GM18511 (cell line): ENCODE measurements at regions not wholly inside any gene's neighbourhood (a gene's known extent, or its start where the extent isn't known, plus 50 kb on each side); places are given as distances from the start of the nearest gene placed in this dataset.
"Not testable (repeated sequence)": the region's sequence is repeated elsewhere in the genome, so short reads cannot be mapped to it uniquely, and the experiment has no call there.

Experiments used
- ATAC-seq: cut with Tn5 transposase; IDR thresholded peaks from one replicate; pipeline ENCODE4 v1.9.1; 2021; ENCODE audit warnings: mild to moderate bottlenecking, moderate library complexity; ENCODE audit not compliant: unreplicated experiment

- ATAC-seq = no peak
Measured at GRCh38 chr16:10232757-10233156, 50.5 kb upstream of the GRIN2A start.

DNA sequence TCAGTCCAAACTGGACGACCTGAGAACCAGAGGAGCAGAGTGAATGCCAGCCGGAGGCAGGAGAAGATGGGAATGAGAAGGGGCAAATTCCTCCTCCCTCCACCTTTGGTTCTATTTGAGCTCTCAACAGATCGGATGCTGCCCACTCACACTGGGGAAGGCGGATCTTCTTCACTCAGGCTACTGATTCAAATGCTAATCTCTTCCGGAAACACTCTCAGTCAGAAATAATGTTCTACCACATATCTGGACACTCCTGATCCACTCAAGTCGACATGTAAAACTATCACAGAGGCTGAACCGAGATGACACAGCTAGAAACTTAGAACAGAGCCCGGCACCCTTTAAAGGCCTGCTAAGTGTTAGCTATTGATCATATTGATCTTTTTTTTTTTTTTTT is 57.4 kb upstream of the GRIN2A start:
- ATAC-seq = no peak

- no peak for ATAC-seq
Measured at GRCh38 chr16:10240854-10241613, 58.8 kb upstream of the GRIN2A start.

GRCh38 chr16:10242097-10242496 is 59.9 kb upstream of the GRIN2A start:
- no peak for ATAC-seq

- peak; percentile 59 for ATAC-seq
Measured at GRCh38 chr16:10242916-10243315, 60.7 kb upstream of the GRIN2A start.

GRCh38 chr16:10245002-10245401 is 62.8 kb upstream of the GRIN2A start:
- no peak for ATAC-seq

GRCh38 chr16:10250137-10250828 is 68.1 kb upstream of the GRIN2A start:
- no peak for ATAC-seq

DNA sequence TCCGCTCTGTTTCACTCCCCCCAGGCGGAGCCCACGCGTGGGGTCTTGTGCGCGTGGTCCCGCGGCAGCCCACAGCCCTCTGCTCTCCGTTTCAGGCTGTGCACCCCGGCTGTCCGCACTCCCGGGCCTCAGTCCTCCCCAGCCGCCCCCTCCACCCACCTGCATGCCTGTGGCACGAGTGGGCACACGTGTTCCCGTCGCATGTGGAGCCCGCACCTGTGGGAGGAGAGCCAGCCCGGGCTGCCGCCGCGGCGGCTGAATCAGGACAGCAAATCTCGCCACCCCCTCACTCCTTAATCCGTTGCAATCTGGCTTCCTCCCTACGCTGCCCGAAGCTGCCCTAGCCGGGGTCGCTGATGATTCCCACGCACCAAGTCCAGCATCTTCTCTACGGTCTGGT is 69.9 kb upstream of the GRIN2A start:
- no peak for ATAC-seq

DNA sequence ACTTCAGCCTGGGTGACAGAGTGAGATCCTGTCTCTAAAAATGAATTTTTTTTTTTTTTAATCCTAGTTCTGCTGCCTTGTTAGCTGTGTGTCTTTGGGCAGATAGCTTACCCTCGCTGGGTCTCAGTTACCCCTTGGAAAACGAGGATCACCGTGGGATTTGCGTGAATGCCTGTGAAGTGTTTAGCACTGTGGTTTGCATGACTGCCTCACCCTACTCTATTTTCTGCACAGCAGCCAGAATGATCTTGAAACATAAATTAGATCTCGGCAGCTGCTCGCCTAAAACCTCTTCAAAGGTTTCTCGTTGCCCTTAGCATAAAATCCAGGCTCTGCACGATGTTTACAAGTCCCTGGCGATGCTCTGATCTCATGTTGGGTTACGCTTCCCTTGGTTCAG is 71.2 kb upstream of the GRIN2A start:
- no peak for ATAC-seq

GRCh38 chr16:10255728-10256127 is 73.5 kb upstream of the GRIN2A start:
- ATAC-seq = no peak

DNA sequence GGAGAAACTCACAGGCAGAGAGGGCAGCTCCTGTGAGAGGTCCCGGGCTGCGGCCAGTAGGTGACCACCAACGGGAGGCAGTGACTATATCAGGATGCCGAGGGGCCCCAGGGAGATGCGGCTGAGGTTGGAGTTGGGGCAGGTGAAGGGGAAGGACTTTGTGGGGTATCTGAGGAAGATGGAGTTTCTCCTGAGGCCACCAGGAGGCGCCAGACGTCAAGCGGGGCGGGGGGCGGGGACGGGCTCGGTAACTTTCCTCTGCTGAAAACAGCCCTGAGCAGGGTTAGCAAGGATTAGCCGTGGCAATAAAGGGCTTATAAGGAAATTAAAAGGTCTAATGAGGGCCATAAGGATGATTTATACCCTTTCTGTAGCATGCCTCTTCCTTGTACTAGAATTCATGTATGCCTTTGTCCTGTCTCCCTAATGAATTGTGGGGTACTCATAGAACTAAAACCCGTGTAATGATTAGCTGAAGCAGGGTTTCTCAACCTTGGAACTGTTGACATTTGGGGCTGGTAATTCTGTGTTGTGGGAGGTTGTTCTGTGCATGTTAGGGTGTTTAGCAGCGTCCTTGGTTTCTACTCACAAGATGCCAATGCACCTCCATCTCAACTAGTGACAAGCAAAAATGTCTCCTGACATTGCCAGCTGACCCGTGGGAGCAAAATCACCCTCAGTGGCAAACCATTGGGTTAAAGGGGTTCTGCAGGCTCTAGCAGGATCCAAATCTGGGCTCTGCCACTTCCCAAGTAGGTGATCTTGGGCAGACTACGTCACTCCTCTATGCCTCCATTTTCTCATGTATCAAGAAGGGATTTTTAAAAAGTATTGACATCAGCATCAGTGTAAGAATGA is 74.8 kb upstream of the GRIN2A start:
- peak; percentile 56 for ATAC-seq

DNA sequence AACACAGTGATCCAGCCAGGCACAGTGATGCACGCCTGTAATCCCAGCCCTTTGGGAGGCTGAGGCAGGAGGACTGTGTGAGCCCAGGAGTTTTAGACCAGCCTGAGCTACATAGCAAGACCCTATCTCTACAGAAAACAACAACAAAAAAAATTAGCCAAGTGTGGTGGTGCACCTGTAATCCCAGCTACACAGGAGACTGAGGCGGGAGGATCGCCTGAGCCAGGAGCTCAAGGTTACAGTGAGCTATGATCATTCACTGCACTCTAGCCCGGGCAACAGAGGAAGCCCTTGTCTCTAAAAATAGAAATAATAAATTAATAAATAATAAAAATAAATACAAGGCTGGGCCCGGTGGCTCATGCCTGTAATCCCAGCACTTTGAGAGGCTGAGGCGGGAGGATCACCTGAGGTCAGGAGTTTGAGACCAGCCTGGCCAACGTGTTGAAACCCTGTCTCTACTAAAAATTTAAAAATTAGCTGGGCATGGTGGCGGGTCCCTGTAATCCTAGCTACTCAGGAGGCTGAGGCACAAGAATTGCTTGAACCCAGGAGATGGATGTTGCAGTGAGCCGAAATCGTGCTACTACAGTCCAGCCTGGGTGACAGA is 75.5 kb upstream of the GRIN2A start:
- ATAC-seq = not testable (repeated sequence)

- ATAC-seq = not testable (repeated sequence)
Measured at GRCh38 chr16:10258930-10259603, 76.8 kb upstream of the GRIN2A start.

DNA sequence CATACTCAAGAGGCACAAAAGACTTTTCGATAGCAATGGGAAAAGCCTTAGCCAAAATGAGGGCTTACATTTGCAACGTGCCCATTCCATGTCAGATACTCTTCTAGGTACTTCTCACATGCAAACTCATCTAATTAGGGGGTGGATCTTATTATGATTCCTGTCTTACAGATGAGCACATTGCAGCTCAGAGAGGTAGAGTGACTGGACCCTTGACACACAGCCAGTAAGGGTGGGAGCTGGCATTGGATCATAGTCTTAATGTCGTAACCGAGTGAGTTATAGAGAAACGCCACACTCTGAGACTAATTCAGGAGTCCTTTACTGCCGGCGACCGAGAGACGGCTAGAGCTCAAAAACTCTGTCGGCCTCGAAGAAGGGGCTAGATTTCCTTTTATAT is 78.8 kb upstream of the GRIN2A start:
- no peak for ATAC-seq

DNA sequence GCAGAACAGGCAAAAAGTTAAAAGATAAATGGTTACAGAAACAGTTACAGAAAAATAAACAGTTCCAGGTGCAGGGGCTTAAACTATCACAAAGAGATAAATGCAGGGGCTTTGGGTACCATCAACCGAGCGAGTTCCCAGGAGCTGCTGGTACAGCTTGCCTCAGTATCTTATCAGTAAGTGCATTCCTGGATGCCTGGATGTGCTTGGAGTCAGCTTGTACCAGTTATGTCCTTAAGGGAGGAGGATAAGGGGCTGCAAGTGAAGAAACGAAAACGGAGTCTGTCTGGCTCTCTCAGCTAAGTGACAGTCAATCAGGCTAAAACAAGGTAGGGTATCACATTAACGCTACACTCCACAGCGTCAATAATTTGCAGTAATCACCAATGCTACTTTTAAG is 79.3 kb upstream of the GRIN2A start:
- not testable (repeated sequence) for ATAC-seq

DNA sequence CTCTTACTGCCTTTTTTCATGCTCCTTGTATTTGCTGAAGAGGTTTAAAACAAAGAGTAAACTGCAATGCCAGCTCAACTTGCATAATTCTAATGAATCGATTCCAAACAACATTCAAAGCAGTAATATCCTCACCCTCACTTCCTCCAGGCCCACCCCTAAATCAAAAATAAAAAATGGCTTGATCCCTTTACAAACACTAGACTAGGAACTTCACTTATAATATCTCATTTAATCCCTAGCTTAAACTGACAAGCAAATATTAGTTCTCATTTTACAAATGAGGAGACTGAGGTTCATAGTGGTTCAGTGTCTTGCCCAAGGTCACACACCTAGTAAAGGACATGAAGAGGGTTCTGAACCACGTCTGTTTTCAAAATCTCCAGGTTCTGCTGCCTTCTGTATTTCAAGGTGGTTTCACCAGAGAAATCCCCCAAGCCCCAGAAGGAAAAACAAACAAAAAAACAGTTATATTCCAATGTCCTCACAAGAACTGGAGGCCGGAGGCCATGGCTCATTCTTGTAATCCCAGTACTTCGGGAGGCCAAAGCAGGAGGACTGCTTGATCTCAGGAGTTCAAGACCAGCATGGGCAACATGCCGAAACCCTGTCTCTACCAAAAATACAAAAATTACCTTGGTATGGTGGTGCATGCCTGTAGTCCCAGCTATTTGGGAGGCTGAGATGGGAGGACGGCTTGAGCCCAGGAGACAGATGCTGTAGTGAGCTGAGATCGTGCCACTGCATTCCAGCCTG is 80.3 kb upstream of the GRIN2A start:
- no peak for ATAC-seq

DNA sequence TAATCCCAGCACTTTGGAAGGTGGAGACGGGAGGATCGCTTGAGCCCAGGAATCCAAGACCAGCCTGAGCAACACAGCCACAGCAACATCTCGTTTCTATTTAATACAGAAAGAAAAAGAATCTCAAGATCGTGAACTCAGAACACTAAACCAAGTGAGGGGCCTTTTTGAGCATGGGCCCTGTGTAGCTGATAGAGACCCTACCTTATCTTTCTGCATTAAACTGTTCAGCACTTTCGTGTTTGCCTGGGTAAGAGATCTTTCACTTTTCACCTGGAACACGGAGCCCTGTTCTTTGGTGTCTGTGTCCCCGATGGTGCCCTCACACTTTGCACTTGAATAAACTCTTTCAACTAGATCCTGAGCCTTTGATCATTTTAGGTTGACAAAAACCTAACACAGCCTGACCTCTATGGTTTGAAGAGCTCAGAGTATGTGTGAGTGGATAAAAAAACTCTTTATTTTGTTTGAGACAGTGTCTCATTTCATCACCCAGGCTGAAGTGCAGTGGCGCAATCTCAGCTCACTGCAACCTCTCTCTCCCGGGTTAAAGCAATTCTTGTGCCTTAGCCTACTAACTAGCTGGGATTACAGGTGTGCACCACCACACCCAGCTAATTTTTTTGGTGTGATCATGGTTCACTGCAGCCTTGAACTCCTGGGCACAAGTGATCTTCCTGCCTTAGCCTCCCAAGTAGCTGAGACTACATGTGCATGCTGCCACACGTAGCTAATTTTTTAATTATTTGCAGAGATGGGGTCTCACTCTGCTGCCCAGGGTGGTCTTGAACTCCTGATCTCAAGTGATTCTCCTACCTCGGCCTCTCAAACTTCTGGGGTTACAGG is 83.8 kb upstream of the GRIN2A start:
- ATAC-seq = no peak

- ATAC-seq = peak; percentile 91
Measured at GRCh38 chr16:10266809-10267208, 84.6 kb upstream of the GRIN2A start.

- ATAC-seq = no peak
Measured at GRCh38 chr16:10269632-10270031, 87.4 kb upstream of the GRIN2A start.
